ENCODE measurements at regions not wholly inside any gene's neighbourhood (a gene's known extent, or its start where the extent isn't known, plus 50 kb on each side); places are given as distances from the start of the nearest gene placed in this dataset.
A peak's percentile ranks its signal among the peaks of the same experiment; 100 is the strongest.

- Histone ChIP-seq H3K27ac (no peak overlapping the region), H3K27me3 (no peaks in the 10 kb centered on the region), H3K36me3 (no peaks in the 10 kb centered on the region), H3K9me3 (no peaks in the 10 kb centered on the region), H3K4me3 (no peak overlapping the region), H3K4me1 (peaks cover 0 to 15% of the 10 kb centered on the region in 2 donors)
- intact Hi-C loops (cut with DNase I; ENCODE audit: low total_unique reads) (no loop called here), in situ Hi-C loops (cut with MboI; ENCODE audit: low sequenced_read_pairs in 4 of 4) (no loop called here)
- TF ChIP-seq POLR2A (IDR thresholded peaks at IDR 0.05) (no peak), CTCF (IDR thresholded peaks at IDR 0.05 in 4 of 5, conservative IDR thresholded peaks at IDR 0.05 in 1 of 5) (no peak)
- DNase-seq (no peak), ATAC-seq (no peak)
Measured at GRCh38 chr6:122005661-122006060, 393.8 kb upstream of the HSF2 start.

- intact Hi-C loops (cut with DNase I; ENCODE audit: low total_unique reads) (no loop called here), in situ Hi-C loops (cut with MboI; ENCODE audit: low sequenced_read_pairs in 4 of 4) (no loop called here)
- no peaks in the 10 kb centered on the region for H3K9me3 ChIP-seq
- no peak for ATAC-seq
- no peaks in the 10 kb centered on the region for H3K36me3 ChIP-seq
- no peaks in the 10 kb centered on the region for H3K27me3 ChIP-seq
- TF ChIP-seq CTCF (IDR thresholded peaks at IDR 0.05 in 4 of 5, conservative IDR thresholded peaks at IDR 0.05 in 1 of 5) (no peak), POLR2A (IDR thresholded peaks at IDR 0.05) (no peak)
- no peak overlapping the region for H3K27ac ChIP-seq
- DNase-seq = no peak
- H3K4me1 ChIP-seq = peaks cover 0 to 15% of the 10 kb centered on the region in 2 donors
- no peak overlapping the region for H3K4me3 ChIP-seq
Measured at GRCh38 chr6:122007339-122007738, 392.1 kb upstream of the HSF2 start.

- H3K9me3 ChIP-seq = no peaks in the 10 kb centered on the region
- no peak for DNase-seq
- H3K36me3 ChIP-seq = no peaks in the 10 kb centered on the region
- peak; percentile 53 to 63 for ATAC-seq
- H3K4me3 ChIP-seq = no peak overlapping the region
- in situ Hi-C loops (cut with MboI; ENCODE audit: low sequenced_read_pairs in 4 of 4) = no loop called here
- TF ChIP-seq POLR2A (IDR thresholded peaks at IDR 0.05) = no peak
- no peak for TF ChIP-seq CTCF (IDR thresholded peaks at IDR 0.05 in 4 of 5, conservative IDR thresholded peaks at IDR 0.05 in 1 of 5)
- intact Hi-C loops (cut with DNase I; ENCODE audit: low total_unique reads) = no loop called here
- H3K4me1 ChIP-seq = peaks cover 0 to 15% of the 10 kb centered on the region in 2 donors
- no peaks in the 10 kb centered on the region for H3K27me3 ChIP-seq
- H3K27ac ChIP-seq = no peak overlapping the region
Measured at GRCh38 chr6:122008101-122008999, 391.1 kb upstream of the HSF2 start.

DNA sequence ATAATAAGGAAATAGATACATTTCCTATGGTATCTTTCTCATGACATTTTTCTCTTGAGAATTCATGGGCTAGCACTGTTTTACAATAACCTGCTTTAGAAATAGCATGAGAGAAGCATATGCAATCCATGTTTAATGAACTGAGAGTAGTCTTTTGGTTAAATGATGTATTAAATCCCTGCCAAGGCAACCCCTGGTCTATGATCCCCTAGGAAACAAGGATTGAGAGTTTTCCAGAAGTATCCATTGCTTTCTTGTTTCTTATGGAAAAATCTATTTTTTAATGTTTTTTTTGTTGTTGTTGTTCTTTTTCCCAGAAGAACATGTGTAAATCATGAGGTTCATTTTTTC, 390.5 kb upstream of the HSF2 start:
- H3K4me1 ChIP-seq = peaks cover 0 to 15% of the 10 kb centered on the region in 2 donors
- in situ Hi-C loops (cut with MboI; ENCODE audit: low sequenced_read_pairs in 4 of 4) (no loop called here), intact Hi-C loops (cut with DNase I; ENCODE audit: low total_unique reads) (no loop called here)
- TF ChIP-seq POLR2A (IDR thresholded peaks at IDR 0.05) = no peak
- no peak for TF ChIP-seq CTCF (IDR thresholded peaks at IDR 0.05 in 4 of 5, conservative IDR thresholded peaks at IDR 0.05 in 1 of 5)
- DNase-seq (no peak), ATAC-seq (no peak)
- no peak overlapping the region for H3K27ac ChIP-seq
- H3K4me3 ChIP-seq = no peak overlapping the region
- no peaks in the 10 kb centered on the region for H3K9me3 ChIP-seq
- H3K36me3 ChIP-seq = no peaks in the 10 kb centered on the region
- H3K27me3 ChIP-seq = no peaks in the 10 kb centered on the region
